ENCODE measurements at regions not wholly inside any gene's neighbourhood (a gene's known extent, or its start where the extent isn't known, plus 50 kb on each side); places are given as distances from the start of the nearest gene placed in this dataset.

DNA sequence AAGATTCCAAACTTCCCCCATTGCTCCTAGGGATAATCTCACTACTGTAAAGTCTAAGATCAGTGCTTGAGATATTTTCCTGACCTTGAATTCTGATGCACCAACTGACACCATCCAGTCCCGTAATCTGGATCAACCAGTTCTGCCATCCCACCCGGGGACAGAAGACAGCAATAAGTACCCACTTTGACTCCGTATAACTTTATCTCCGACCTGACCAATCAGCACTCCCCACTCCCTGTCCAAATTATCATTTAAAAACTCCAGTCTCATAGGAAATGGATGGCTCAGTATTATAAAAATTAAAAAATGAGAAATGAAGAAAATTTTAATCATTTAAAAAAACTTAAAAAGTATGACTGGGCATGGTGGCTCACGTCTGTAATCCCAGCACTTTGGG is 61.4 kb upstream of the ABCC4 start:
- intact Hi-C loops (cut with DNase I; ENCODE audit: low total_unique reads) = no loop called here
- Histone ChIP-seq H3K4me1 (peaks cover 0 to 6% (median 4%) of the 10 kb centered on the region in 6 donors), H3K36me3 (no peaks in the 10 kb centered on the region), H3K27ac (no peak overlapping the region), H3K27me3 (replicated peaks in 1 of 7) (peaks cover 0 to 3% (median 0%) of the 10 kb centered on the region in 7 donors), H3K9me3 (peaks cover 0 to 10% (median 2%) of the 10 kb centered on the region in 8 donors), H3K4me3 (no peak overlapping the region)
- TF ChIP-seq POLR2AphosphoS5 (IDR thresholded peaks at IDR 0.05) (no peak), POLR2A (IDR thresholded peaks at IDR 0.05) (no peak)
- TF ChIP-seq, protein P1, sequence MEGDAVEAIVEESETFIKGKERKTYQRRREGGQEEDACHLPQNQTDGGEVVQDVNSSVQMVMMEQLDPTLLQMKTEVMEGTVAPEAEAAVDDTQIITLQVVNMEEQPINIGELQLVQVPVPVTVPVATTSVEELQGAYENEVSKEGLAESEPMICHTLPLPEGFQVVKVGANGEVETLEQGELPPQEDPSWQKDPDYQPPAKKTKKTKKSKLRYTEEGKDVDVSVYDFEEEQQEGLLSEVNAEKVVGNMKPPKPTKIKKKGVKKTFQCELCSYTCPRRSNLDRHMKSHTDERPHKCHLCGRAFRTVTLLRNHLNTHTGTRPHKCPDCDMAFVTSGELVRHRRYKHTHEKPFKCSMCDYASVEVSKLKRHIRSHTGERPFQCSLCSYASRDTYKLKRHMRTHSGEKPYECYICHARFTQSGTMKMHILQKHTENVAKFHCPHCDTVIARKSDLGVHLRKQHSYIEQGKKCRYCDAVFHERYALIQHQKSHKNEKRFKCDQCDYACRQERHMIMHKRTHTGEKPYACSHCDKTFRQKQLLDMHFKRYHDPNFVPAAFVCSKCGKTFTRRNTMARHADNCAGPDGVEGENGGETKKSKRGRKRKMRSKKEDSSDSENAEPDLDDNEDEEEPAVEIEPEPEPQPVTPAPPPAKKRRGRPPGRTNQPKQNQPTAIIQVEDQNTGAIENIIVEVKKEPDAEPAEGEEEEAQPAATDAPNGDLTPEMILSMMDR (IDR thresholded peaks at IDR 0.05 in 8 of 11, conservative IDR thresholded peaks at IDR 0.05 in 3 of 11) = no peak
- 77 to 91% (median 83%) methylated on average over 5 of the region's 5 CpGs for WGBS, 5 donors
- DNase-seq = no peak

DNA sequence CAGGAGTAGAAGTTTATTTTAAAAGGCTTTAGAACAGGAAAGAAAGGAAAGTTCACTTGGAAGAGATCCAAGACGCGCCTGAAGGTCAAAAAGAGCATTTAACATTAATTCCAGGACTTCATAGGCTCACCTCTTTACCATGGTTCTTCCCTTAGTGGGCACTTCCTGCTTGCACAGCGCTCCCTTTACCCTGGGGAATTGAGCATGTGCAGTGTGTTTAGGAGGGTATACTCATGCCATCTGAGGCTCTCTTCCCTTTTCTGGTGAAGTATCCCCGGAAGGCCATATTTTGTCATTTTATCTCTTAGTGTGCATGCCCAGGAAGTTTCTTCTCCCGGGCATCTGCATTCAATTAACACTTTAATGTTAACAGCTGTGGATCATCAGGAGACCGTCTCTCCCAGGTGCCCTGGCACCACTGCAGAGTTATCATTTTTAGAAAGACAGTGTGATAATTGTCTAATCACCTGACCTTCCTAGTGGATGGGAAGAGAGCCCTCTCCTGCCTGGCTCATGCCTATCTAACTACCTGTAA is 66.1 kb upstream of the ABCC4 start:
- intact Hi-C loops (cut with DNase I; ENCODE audit: low total_unique reads) = no loop called here
- peaks cover 0 to 9% (median 5%) of the 10 kb centered on the region in 6 donors for H3K4me1 ChIP-seq
- H3K27me3 ChIP-seq (replicated peaks in 1 of 7) = peaks cover 0 to 8% (median 0%) of the 10 kb centered on the region in 7 donors
- H3K9me3 ChIP-seq = peaks cover 0 to 10% (median 2%) of the 10 kb centered on the region in 8 donors
- DNase-seq = no peak
- no peak overlapping the region for H3K27ac ChIP-seq
- 39 to 56% (median 50%) methylated on average over 6 of the region's 6 CpGs for WGBS, 5 donors
- no peaks in the 10 kb centered on the region for H3K36me3 ChIP-seq
- H3K4me3 ChIP-seq = no peak overlapping the region
- TF ChIP-seq, protein P1 (IDR thresholded peaks at IDR 0.05 in 8 of 11, conservative IDR thresholded peaks at IDR 0.05 in 3 of 11) = no peak
- TF ChIP-seq POLR2AphosphoS5 (IDR thresholded peaks at IDR 0.05) (no peak), POLR2A (IDR thresholded peaks at IDR 0.05) (no peak)

DNA sequence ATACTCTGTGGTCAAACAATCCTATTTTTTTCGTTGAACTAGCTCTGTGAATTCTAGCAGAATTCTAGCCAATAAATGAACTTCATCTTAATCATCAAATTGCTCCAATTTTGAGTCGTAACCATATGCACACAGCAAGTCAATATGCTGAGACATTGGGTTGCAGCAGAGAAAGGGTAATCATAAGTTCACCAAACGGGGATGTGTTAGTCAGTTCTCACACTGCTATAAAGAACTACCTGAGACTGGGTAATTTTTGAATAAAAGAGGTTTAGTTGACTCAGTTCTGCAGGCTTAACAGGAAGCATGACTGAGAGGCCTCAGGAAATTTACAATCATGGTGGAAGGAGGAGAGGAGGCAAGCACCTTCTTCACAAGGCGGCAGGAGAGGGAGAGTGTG is 67.7 kb upstream of the ABCC4 start:
- 79 to 91% (median 82%) methylated on average over 4 of the region's 4 CpGs for WGBS, 5 donors
- Histone ChIP-seq H3K36me3 (no peaks in the 10 kb centered on the region), H3K4me3 (no peak overlapping the region), H3K9me3 (no peaks in the 10 kb centered on the region), H3K27me3 (replicated peaks in 1 of 7) (peaks cover 0 to 8% (median 0%) of the 10 kb centered on the region in 7 donors), H3K27ac (no peak overlapping the region), H3K4me1 (peaks cover 0 to 9% (median 5%) of the 10 kb centered on the region in 6 donors)
- DNase-seq = no peak
- no peak for TF ChIP-seq POLR2AphosphoS5 (IDR thresholded peaks at IDR 0.05)
- TF ChIP-seq POLR2A (IDR thresholded peaks at IDR 0.05) = no peak
- TF ChIP-seq, protein P1 (IDR thresholded peaks at IDR 0.05 in 8 of 11, conservative IDR thresholded peaks at IDR 0.05 in 3 of 11) = no peak
- intact Hi-C loops (cut with DNase I; ENCODE audit: low total_unique reads) = no loop called here

DNA sequence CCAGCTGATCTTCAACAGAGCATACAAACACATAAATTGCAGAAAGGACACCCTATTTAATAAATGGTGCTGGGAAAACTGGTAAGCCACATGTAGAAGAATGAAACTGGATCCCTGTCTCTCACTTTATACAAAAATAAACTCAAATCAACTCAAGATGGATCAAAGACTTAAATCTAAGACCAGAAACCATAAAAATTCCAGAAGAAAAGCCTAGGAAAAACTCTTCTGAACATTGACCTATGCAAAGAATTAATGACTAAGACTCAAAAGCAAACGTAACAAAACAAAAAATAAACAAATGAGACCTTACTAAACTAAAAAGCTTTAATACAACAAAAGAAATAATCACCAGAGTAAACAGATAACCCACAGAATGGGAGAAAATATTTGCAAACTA is 74.5 kb upstream of the ABCC4 start:
- Histone ChIP-seq H3K36me3 (no peaks in the 10 kb centered on the region), H3K27me3 (replicated peaks in 1 of 7) (peaks cover 0 to 14% (median 0%) of the 10 kb centered on the region in 7 donors), H3K9me3 (no peaks in the 10 kb centered on the region), H3K4me1 (peaks cover 0 to 7% (median 5%) of the 10 kb centered on the region in 6 donors), H3K27ac (no peak overlapping the region), H3K4me3 (no peak overlapping the region)
- WGBS, 5 donors = 0 to 2% (median 0%) methylated on average over 1 of the region's 1 CpG
- DNase-seq = no peak
- intact Hi-C loops (cut with DNase I; ENCODE audit: low total_unique reads) = no loop called here
- TF ChIP-seq POLR2A (IDR thresholded peaks at IDR 0.05) (no peak), POLR2AphosphoS5 (IDR thresholded peaks at IDR 0.05) (no peak)
- TF ChIP-seq, protein P1 (IDR thresholded peaks at IDR 0.05 in 8 of 11, conservative IDR thresholded peaks at IDR 0.05 in 3 of 11) = no peak

Measured in spleen (tissue), 11 donors.